H9 (cell line): ENCODE measurements at regions not wholly inside any gene's neighbourhood (a gene's known extent, or its start where the extent isn't known, plus 50 kb on each side); places are given as distances from the start of the nearest gene placed in this dataset.

Experiments
- DNase-seq: peaks from one replicate; pipeline ENCODE4 v3.0.0-alpha.2; 2017
- H2AFZ ChIP-seq: one replicate; pipeline ENCODE4 v1.6.1; 2013; ENCODE audit warnings: mild to moderate bottlenecking, low read length, control low read depth, moderate library complexity
- H2AK5ac ChIP-seq: 2 replicates; pipeline ENCODE4 v1.6.1; 2013; ENCODE audit warnings: low read length, control low read depth, mixed read lengths; ENCODE audit not compliant: insufficient read length
- H2BK120ac ChIP-seq: one replicate; pipeline ENCODE4 v1.6.1; 2013; ENCODE audit warnings: low read depth, mild to moderate bottlenecking, low read length, control low read depth, inconsistent platforms; ENCODE audit not compliant: poor library complexity, severe bottlenecking
- H2BK12ac ChIP-seq: 2 replicates; pipeline ENCODE4 v1.6.1; 2013; ENCODE audit warnings: low read length, control low read depth, mixed read lengths, low read depth; ENCODE audit not compliant: insufficient read length
- H2BK15ac ChIP-seq: 2 replicates; pipeline ENCODE4 v1.6.1; 2013; ENCODE audit warnings: low read depth, low read length, control low read depth
- H2BK20ac ChIP-seq: one replicate; pipeline ENCODE4 v1.6.1; 2013; ENCODE audit warnings: low read depth, mild to moderate bottlenecking, low read length, control low read depth, inconsistent platforms; ENCODE audit not compliant: poor library complexity, severe bottlenecking
- H2BK5ac ChIP-seq: 2 replicates; pipeline ENCODE4 v1.6.1; 2013; ENCODE audit warnings: low read length, control low read depth, mixed read lengths; ENCODE audit not compliant: insufficient read length
- H3K14ac ChIP-seq: 2 replicates; pipeline ENCODE4 v1.6.1; 2013; ENCODE audit warnings: low read length, control low read depth; ENCODE audit not compliant: insufficient read depth
- H3K18ac ChIP-seq: 2 replicates; pipeline ENCODE4 v1.6.1; 2013; ENCODE audit warnings: low read depth, mild to moderate bottlenecking, mixed read lengths, low read length, control low read depth; ENCODE audit not compliant: insufficient read length
- H3K23ac ChIP-seq: 2 replicates; pipeline ENCODE4 v1.6.1; 2013; ENCODE audit warnings: low read length, control low read depth, mixed read lengths, low read depth; ENCODE audit not compliant: insufficient read length
- H3K23me2 ChIP-seq: 2 replicates; pipeline ENCODE4 v1.6.1; 2013; ENCODE audit warnings: low read depth, mild to moderate bottlenecking, mixed read lengths, low read length, control low read depth; ENCODE audit not compliant: insufficient read length, poor library complexity, severe bottlenecking
- H3K27ac ChIP-seq: 2 replicates; pipeline ENCODE4 v1.5.1; 2013; ENCODE audit warnings: low read length, control low read depth, mixed read lengths, low read depth; ENCODE audit not compliant: insufficient read length
- H3K27me3 ChIP-seq: 2 replicates; pipeline ENCODE4 v1.6.1; 2013; ENCODE audit warnings: low read length, control low read depth, inconsistent platforms; ENCODE audit not compliant: insufficient read depth
- H3K4ac ChIP-seq: 2 replicates; pipeline ENCODE4 v1.6.1; 2013; ENCODE audit warnings: low read depth, mild to moderate bottlenecking, control low read depth, inconsistent platforms, low read length, moderate library complexity
- H3K4me1 ChIP-seq: 2 replicates; pipeline ENCODE4 v1.6.1; 2013; ENCODE audit warnings: low read length, control low read depth, inconsistent platforms; ENCODE audit not compliant: insufficient read depth
- H3K4me2 ChIP-seq: 2 replicates; pipeline ENCODE4 v1.6.1; 2013; ENCODE audit warnings: low read length, control low read depth, mixed read lengths; ENCODE audit not compliant: insufficient read length, insufficient read depth
- H3K56ac ChIP-seq: 2 replicates; pipeline ENCODE4 v1.6.1; 2013; ENCODE audit warnings: low read depth, mild to moderate bottlenecking, mixed read lengths, low read length, control low read depth; ENCODE audit not compliant: insufficient read length
- H3K79me1 ChIP-seq: 2 replicates; pipeline ENCODE4 v1.6.1; 2013; ENCODE audit warnings: low read depth, mild to moderate bottlenecking, moderate library complexity, low read length, control low read depth, inconsistent platforms; ENCODE audit not compliant: insufficient read depth, poor library complexity, severe bottlenecking
- H3K79me2 ChIP-seq: 2 replicates; pipeline ENCODE4 v1.6.1; 2013; ENCODE audit warnings: low read length, control low read depth, inconsistent platforms; ENCODE audit not compliant: insufficient read depth
- H3K9ac ChIP-seq: 2 replicates; pipeline ENCODE4 v1.6.1; 2013; ENCODE audit warnings: low read length, control low read depth, mixed read lengths; ENCODE audit not compliant: insufficient read length; ENCODE audit errors: extremely low read depth
- H3K9me3 ChIP-seq: one replicate; pipeline ENCODE4 v1.6.1; 2013; ENCODE audit warnings: low read depth, low read length, inconsistent platforms; ENCODE audit not compliant: control insufficient read depth
- H3T11ph ChIP-seq: one replicate; pipeline ENCODE4 v1.6.1; 2013; ENCODE audit warnings: mild to moderate bottlenecking, low read length, control low read depth, inconsistent platforms
- H4K20me1 ChIP-seq: one replicate; pipeline ENCODE4 v1.6.1; 2013; ENCODE audit not compliant: control insufficient read depth, insufficient read length, insufficient read depth
- H4K5ac ChIP-seq: 2 replicates; pipeline ENCODE4 v1.6.1; 2013; ENCODE audit warnings: low read depth, mild to moderate bottlenecking, mixed read lengths, low read length, control low read depth; ENCODE audit not compliant: insufficient read length
- H4K8ac ChIP-seq: replicated peaks from 2 replicates; pipeline ENCODE4 v1.6.1; 2013; ENCODE audit warnings: low read length, control low read depth, mixed read lengths, low read depth; ENCODE audit not compliant: insufficient read length
- H4K91ac ChIP-seq: 2 replicates; pipeline ENCODE4 v1.6.1; 2013; ENCODE audit warnings: low read depth, mild to moderate bottlenecking, moderate library complexity, mixed read lengths, low read length, control low read depth; ENCODE audit not compliant: insufficient read length
- H3K27ac Mint-ChIP-seq, 3 experiments: 2 replicates in 2 of 3; 3 replicates in 1 of 3; pipeline ENCODE4 v1.8.0; 2020 to 2021; ENCODE audit warnings: mixed read lengths in 3 of 3, mild to moderate bottlenecking in 1 of 3, moderate library complexity in 1 of 3
- H3K27me3 Mint-ChIP-seq: 2 replicates; pipeline ENCODE4 v1.8.0; 2021; ENCODE audit warnings: low read depth, mild to moderate bottlenecking, moderate library complexity, mixed read lengths
- H3K36me3 Mint-ChIP-seq, 3 experiments: 2 replicates in 2 of 3; 3 replicates in 1 of 3; pipeline ENCODE4 v1.8.0; 2020 to 2021; ENCODE audit warnings: low read depth in 3 of 3, mixed read lengths in 3 of 3; ENCODE audit not compliant: insufficient read depth in 1 of 3
- H3K4me1 Mint-ChIP-seq, 2 experiments: 2 replicates each; pipeline ENCODE4 v1.8.0; 2020; ENCODE audit warnings: mixed read lengths in 2 of 2
- H3K4me3 Mint-ChIP-seq, 2 experiments: 2 replicates in 1 of 2; 3 replicates in 1 of 2; pipeline ENCODE4 v1.8.0; 2020 to 2021; ENCODE audit warnings: mild to moderate bottlenecking in 2 of 2, mixed read lengths in 2 of 2, moderate library complexity in 1 of 2
- H3K9me3 Mint-ChIP-seq, 2 experiments: 2 replicates in 1 of 2; 3 replicates in 1 of 2; pipeline ENCODE4 v1.8.0; 2020; ENCODE audit warnings: mild to moderate bottlenecking in 2 of 2, mixed read lengths in 2 of 2, moderate library complexity in 1 of 2
- WGBS: extraction: QIAGEN DNeasy Blood & Tissue Kit; methylation state at CpG from one replicate; pipeline ENCODE4 v1.1.7; 2013; ENCODE audit warnings: missing lambda C conversion rate, low lambda C conversion rate, mixed read lengths; ENCODE audit not compliant: insufficient read length; ENCODE audit errors: extremely low coverage; 5-methylcytosine and 5-hydroxymethylcytosine counted together
- TF ChIP-seq, protein P1 (sequence below): fragments of 200-600 bp; sonication (generic); conservative IDR thresholded peaks from 3 replicates; pipeline ENCODE4 v1.8.0; 2021; ENCODE audit warnings: antibody characterized with exemption, mild to moderate bottlenecking

DNA sequence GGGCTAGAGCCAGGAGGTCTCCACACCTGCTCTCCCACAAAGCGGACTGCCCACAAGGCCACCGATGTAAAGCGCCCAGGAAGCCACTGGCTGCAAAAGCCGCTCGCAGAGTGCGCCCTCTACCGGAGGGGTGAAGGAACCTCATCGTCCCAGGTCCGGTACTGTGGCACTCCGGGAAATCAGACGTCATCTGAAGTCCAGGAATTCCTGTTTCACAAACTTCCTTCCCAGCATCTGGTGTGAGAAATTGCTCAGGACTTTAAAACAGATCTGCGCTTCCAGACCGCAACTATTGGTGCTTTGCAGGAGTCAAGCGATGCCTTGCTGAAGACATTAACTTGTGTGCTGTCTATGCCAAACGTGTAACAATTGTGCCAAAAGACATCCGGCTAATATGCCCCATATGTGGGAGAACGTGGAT lies 115.1 kb upstream of the ARID1B start:
- no peak overlapping the region for H3K18ac ChIP-seq
- peaks cover 3 to 5% of the 10 kb centered on the region in 2 experiments; a peak in 2 of 5 replicates for H3K9me3 Mint-ChIP-seq
- no peak overlapping the region for H2BK5ac ChIP-seq
- no peak overlapping the region for H4K91ac ChIP-seq
- no peak overlapping the region for H3K14ac ChIP-seq
- no peaks in the 10 kb centered on the region for H3K27me3 ChIP-seq
- H2AFZ ChIP-seq, result no peak overlapping the region
- H4K8ac ChIP-seq, result no peak overlapping the region
- peak overlapping the region in 1 of 2 experiments; percentile 37; a peak in 2 of 5 replicates for H3K4me3 Mint-ChIP-seq
- no peak overlapping the region for H3K23ac ChIP-seq
- no peak overlapping the region for H2AK5ac ChIP-seq
- no peak overlapping the region for H3K9ac ChIP-seq
- H3K4me1 ChIP-seq, result no peaks in the 10 kb centered on the region
- DNase-seq, result peak; percentile 91
- H2BK120ac ChIP-seq, result no peak overlapping the region
- no peak overlapping the region for H3K56ac ChIP-seq
- peak overlapping the region in 1 of 3 experiments; percentile 56; a peak in 1 of 7 replicates for H3K27ac Mint-ChIP-seq
- peaks cover 10% of the 10 kb centered on the region for H3K27me3 Mint-ChIP-seq
- no CpG with 5 or more reads among the region's 17 CpGs for WGBS
- H3K4me2 ChIP-seq, result no peak overlapping the region
- H3T11ph ChIP-seq, result no peak overlapping the region
- no peak overlapping the region for H3K4ac ChIP-seq
- peaks cover 0 to 9% (median 0%) of the 10 kb centered on the region in 3 experiments; a peak in 3 of 7 replicates for H3K36me3 Mint-ChIP-seq
- H3K9me3 ChIP-seq, result no peaks in the 10 kb centered on the region
- no peak overlapping the region for H2BK15ac ChIP-seq
- TF ChIP-seq, protein P1, sequence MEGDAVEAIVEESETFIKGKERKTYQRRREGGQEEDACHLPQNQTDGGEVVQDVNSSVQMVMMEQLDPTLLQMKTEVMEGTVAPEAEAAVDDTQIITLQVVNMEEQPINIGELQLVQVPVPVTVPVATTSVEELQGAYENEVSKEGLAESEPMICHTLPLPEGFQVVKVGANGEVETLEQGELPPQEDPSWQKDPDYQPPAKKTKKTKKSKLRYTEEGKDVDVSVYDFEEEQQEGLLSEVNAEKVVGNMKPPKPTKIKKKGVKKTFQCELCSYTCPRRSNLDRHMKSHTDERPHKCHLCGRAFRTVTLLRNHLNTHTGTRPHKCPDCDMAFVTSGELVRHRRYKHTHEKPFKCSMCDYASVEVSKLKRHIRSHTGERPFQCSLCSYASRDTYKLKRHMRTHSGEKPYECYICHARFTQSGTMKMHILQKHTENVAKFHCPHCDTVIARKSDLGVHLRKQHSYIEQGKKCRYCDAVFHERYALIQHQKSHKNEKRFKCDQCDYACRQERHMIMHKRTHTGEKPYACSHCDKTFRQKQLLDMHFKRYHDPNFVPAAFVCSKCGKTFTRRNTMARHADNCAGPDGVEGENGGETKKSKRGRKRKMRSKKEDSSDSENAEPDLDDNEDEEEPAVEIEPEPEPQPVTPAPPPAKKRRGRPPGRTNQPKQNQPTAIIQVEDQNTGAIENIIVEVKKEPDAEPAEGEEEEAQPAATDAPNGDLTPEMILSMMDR, result peak; percentile 97
- peaks cover 24 to 27% of the 10 kb centered on the region in 2 experiments for H3K4me1 Mint-ChIP-seq
- no peaks in the 10 kb centered on the region for H3K79me1 ChIP-seq
- no peak overlapping the region for H2BK12ac ChIP-seq
- no peaks in the 10 kb centered on the region for H4K20me1 ChIP-seq
- no peak overlapping the region for H2BK20ac ChIP-seq
- no peaks in the 10 kb centered on the region for H3K23me2 ChIP-seq
- no peaks in the 10 kb centered on the region for H3K79me2 ChIP-seq
- H3K27ac ChIP-seq, result no peak overlapping the region
- no peak overlapping the region for H4K5ac ChIP-seq
